AG08395 (cell line): ENCODE measurements at regions not wholly inside any gene's neighbourhood (a gene's known extent, or its start where the extent isn't known, plus 50 kb on each side); places are given as distances from the start of the nearest gene placed in this dataset.

Experiments
- DNase-seq: peaks from one replicate; pipeline ENCODE4 v3.0.0; 2012; ENCODE audit warnings: mixed read lengths, low spot score

GRCh38 chr20:22370137-22370536, 214.2 kb downstream of the FOXA2 start:
- DNase-seq, result no peak

GRCh38 chr20:22369100-22369499, 215.3 kb downstream of the FOXA2 start:
- no peak for DNase-seq

- no peak for DNase-seq
Observed at GRCh38 chr20:22368235-22368634, 216.1 kb downstream of the FOXA2 start.

GRCh38 chr20:22366631-22367030, 217.7 kb downstream of the FOXA2 start:
- DNase-seq, result no peak

- DNase-seq, result no peak
Observed at GRCh38 chr20:22354647-22355046, 229.7 kb downstream of the FOXA2 start.

- DNase-seq, result no peak
Observed at GRCh38 chr20:22353586-22353985, 230.8 kb downstream of the FOXA2 start.

GRCh38 chr20:22352019-22352418, 232.4 kb downstream of the FOXA2 start:
- no peak for DNase-seq

- no peak for DNase-seq
Observed at GRCh38 chr20:22350624-22351023, 233.7 kb downstream of the FOXA2 start.

GRCh38 chr20:22348010-22348409, 236.4 kb downstream of the FOXA2 start:
- DNase-seq, result no peak

- DNase-seq, result no peak
Observed at GRCh38 chr20:22346716-22347115, 237.7 kb downstream of the FOXA2 start.

- DNase-seq, result no peak
Observed at GRCh38 chr20:22343612-22344011, 240.8 kb downstream of the FOXA2 start.

- DNase-seq, result no peak
Observed at GRCh38 chr20:22342410-22342809, 242.0 kb downstream of the FOXA2 start.

- DNase-seq, result no peak
Observed at GRCh38 chr20:22341508-22341907, 242.9 kb downstream of the FOXA2 start.

GRCh38 chr20:22339946-22340345, 244.4 kb downstream of the FOXA2 start:
- DNase-seq, result no peak

- peak; percentile 49 for DNase-seq
Observed at GRCh38 chr20:22339091-22339881, 245.1 kb downstream of the FOXA2 start.

GRCh38 chr20:22338140-22338708, 246.1 kb downstream of the FOXA2 start:
- no peak for DNase-seq

GRCh38 chr20:22335210-22335609, 249.2 kb downstream of the FOXA2 start:
- no peak for DNase-seq

- peak; percentile 79 for DNase-seq
Observed at GRCh38 chr20:22333885-22334545, 250.4 kb downstream of the FOXA2 start.

- no peak for DNase-seq
Observed at GRCh38 chr20:22324505-22324904, 259.9 kb downstream of the FOXA2 start.

GRCh38 chr20:22322513-22322912, 261.9 kb downstream of the FOXA2 start:
- DNase-seq, result no peak

GRCh38 chr20:22321191-22321590, 263.2 kb downstream of the FOXA2 start:
- DNase-seq, result no peak

GRCh38 chr20:22320245-22320915, 264.0 kb downstream of the FOXA2 start:
- DNase-seq, result no peak

- DNase-seq, result no peak
Observed at GRCh38 chr20:22315771-22316170, 268.6 kb downstream of the FOXA2 start.
